GM12878 (cell line): ENCODE measurements at regions not wholly inside any gene's neighbourhood (a gene's known extent, or its start where the extent isn't known, plus 50 kb on each side); places are given as distances from the start of the nearest gene placed in this dataset.

ENCODE experiments used
- ATAC-seq: fragments of 200-7000 bp; cut with Tn5 transposase; 3 replicates; pipeline ENCODE4 v1.9.1; 2020; ENCODE audit warnings: mild to moderate bottlenecking, moderate library complexity
- BruUV-seq: library from RNA; stranded (reverse); fragments of 400-500 nt; replicated peaks from 2 replicates; lab custom pipeline; 2021; lab: Mats Ljungman, UMichigan
- CTCF ChIA-PET: fragments of 300-600 bp; sonication (Branson Sonifier 250); formaldehyde crosslinking; extraction: SDS; loops from one replicate; lab custom pipeline; 2021; ENCODE audit warnings: inconsistent platforms; lab: Yijun Ruan, JAX
- POLR2A ChIA-PET: fragments of 350-600 bp; formaldehyde crosslinking; extraction: SDS; loops from one replicate; lab custom pipeline; 2021; ENCODE audit warnings: inconsistent platforms; lab: Charles Lee
- RAD21 ChIA-PET: fragments of 300-600 bp; sonication (Branson Sonifier 250); formaldehyde crosslinking; loops from one replicate; lab custom pipeline; 2023; ENCODE audit warnings: antibody characterized with exemption; ENCODE audit not compliant: unreplicated experiment; lab: Charles Lee
- SMC1A ChIA-PET: fragments of 300-600 bp; sonication (Branson Sonifier 250); formaldehyde crosslinking; loops from one replicate; lab custom pipeline; 2023; ENCODE audit not compliant: unreplicated experiment, uncharacterized antibody; lab: Charles Lee
- DNase-seq: peaks from one replicate; pipeline ENCODE4 v3.0.0-alpha.2; 2011; ENCODE audit warnings: low read depth, low spot score
- FAIRE-seq: peaks from 3 replicates; lab custom pipeline; 2011; peaks lifted over from hg19 to GRCh38; lab: Jason Lieb, UNC
- H2AFZ ChIP-seq: 2 replicates; pipeline ENCODE4 v1.6.0; 2011; ENCODE audit warnings: low read depth, low read length, control low read depth; ENCODE audit not compliant: control insufficient read depth
- H3K27ac ChIP-seq: 2 replicates; pipeline ENCODE4 v1.5.1; 2011; ENCODE audit warnings: control low read depth; ENCODE audit not compliant: control insufficient read depth, insufficient read depth
- H3K27me3 ChIP-seq, 2 experiments: replicated peaks in 1 of 2; 2 replicates each; pipeline versions ENCODE4 v1.6.0 to v1.6.1; 2011; ENCODE audit warnings: low read length in 1 of 2; ENCODE audit not compliant: control insufficient read depth in 2 of 2, insufficient read depth in 2 of 2
- H3K36me3 ChIP-seq, 2 experiments: 2 replicates each; pipeline ENCODE4 v1.5.1; 2011; ENCODE audit warnings: low read length in 1 of 2; ENCODE audit not compliant: control insufficient read depth in 2 of 2, insufficient read depth in 2 of 2
- H3K4me1 ChIP-seq: 2 replicates; pipeline ENCODE4 v1.6.1; 2011; ENCODE audit warnings: mild to moderate bottlenecking, low read length, moderate library complexity, mixed read lengths; ENCODE audit not compliant: control insufficient read depth, insufficient read depth
- H3K4me2 ChIP-seq: 2 replicates; pipeline ENCODE4 v1.6.0; 2011; ENCODE audit warnings: control low read depth; ENCODE audit not compliant: control insufficient read depth, insufficient read depth
- H3K4me3 ChIP-seq: fragments of 200-600 bp; sonication (generic); 2 replicates; pipeline ENCODE4 v1.5.1; 2016
- H3K79me2 ChIP-seq: 2 replicates; pipeline ENCODE4 v1.6.0; 2011; ENCODE audit warnings: low read length; ENCODE audit not compliant: control insufficient read depth, insufficient read depth
- H3K9ac ChIP-seq: 2 replicates; pipeline ENCODE4 v1.8.0; 2011; ENCODE audit warnings: low read length, control low read depth, mixed read lengths; ENCODE audit not compliant: control insufficient read depth, insufficient read depth
- H3K9me3 ChIP-seq: replicated peaks from 3 replicates; pipeline ENCODE4 v1.5.1; 2011; ENCODE audit warnings: mild to moderate bottlenecking, low read length; ENCODE audit not compliant: control insufficient read depth, insufficient read depth
- H4K20me1 ChIP-seq: 2 replicates; pipeline ENCODE4 v1.6.0; 2011; ENCODE audit not compliant: control insufficient read depth, insufficient read depth
- ATF7 ChIP-seq: fragments of 450-650 bp; IDR thresholded peaks from 2 replicates; pipeline ENCODE4 v1.6.1; 2016; ENCODE audit warnings: low read depth, mild to moderate bottlenecking
- BCL3 ChIP-seq: IDR thresholded peaks from 2 replicates; pipeline ENCODE4 v1.6.1; 2011; ENCODE audit warnings: borderline replicate concordance, low read depth, mild to moderate bottlenecking, moderate library complexity, low read length; ENCODE audit not compliant: insufficient read depth, poor library complexity, severe bottlenecking
- BCLAF1 ChIP-seq: fragments of 450-650 bp; IDR thresholded peaks from 2 replicates; pipeline ENCODE4 v1.6.1; 2017; ENCODE audit warnings: antibody characterized with exemption, mild to moderate bottlenecking, moderate library complexity
- CREB1 ChIP-seq: IDR thresholded peaks from 2 replicates; pipeline ENCODE4 v1.6.1; 2012; ENCODE audit warnings: low read depth, mild to moderate bottlenecking, inconsistent platforms
- NR2F1 ChIP-seq: fragments of 450-650 bp; conservative IDR thresholded peaks from 2 replicates; pipeline ENCODE4 v1.6.1; 2017; ENCODE audit warnings: mild to moderate bottlenecking
- NRF1 ChIP-seq: conservative IDR thresholded peaks from 2 replicates; pipeline ENCODE4 v1.6.1; 2011; ENCODE audit warnings: mild to moderate bottlenecking, low read depth, low read length, improper control_type of control experiment
- POU2F2 ChIP-seq: IDR thresholded peaks from 3 replicates; pipeline ENCODE4 v1.6.1; 2011; ENCODE audit warnings: low read depth, mild to moderate bottlenecking, low read length, borderline replicate concordance
- RAD51 ChIP-seq: fragments of 450-650 bp; IDR thresholded peaks from 2 replicates; pipeline ENCODE4 v1.6.1; 2016; ENCODE audit warnings: moderate library complexity, mild to moderate bottlenecking, inconsistent platforms
- SRF ChIP-seq, 2 experiments: IDR thresholded peaks; 2 replicates each; pipeline ENCODE4 v1.6.1; 2011; ENCODE audit warnings: low read depth in 2 of 2, low read length in 2 of 2, mild to moderate bottlenecking in 1 of 2, moderate library complexity in 1 of 2
- TAF1 ChIP-seq: IDR thresholded peaks from 2 replicates; pipeline ENCODE4 v1.6.1; 2011; ENCODE audit warnings: mild to moderate bottlenecking, low read depth, low read length, borderline replicate concordance
- TBL1XR1 ChIP-seq: IDR thresholded peaks from 2 replicates; pipeline ENCODE4 v1.6.1; 2012; ENCODE audit warnings: low read depth, low read length, improper control_type of control experiment
- ZBTB4 ChIP-seq: fragments of 450-650 bp; formaldehyde crosslinking; IDR thresholded peaks from 2 replicates; pipeline ENCODE4 v1.4.0; 2022; ENCODE audit warnings: mild to moderate bottlenecking, moderate library complexity
- ZSCAN29 ChIP-seq: fragments of 450-650 bp; IDR thresholded peaks from 2 replicates; pipeline ENCODE4 v1.6.1; 2017; ENCODE audit warnings: mild to moderate bottlenecking, moderate library complexity
- WGBS: methylation state at CpG from one replicate; pipeline ENCODE4 v1.1.6; 2016; ENCODE audit warnings: low lambda C conversion rate; ENCODE audit not compliant: insufficient replicate concordance, insufficient coverage; ENCODE audit errors: missing lambda C conversion rate; 5-methylcytosine and 5-hydroxymethylcytosine counted together
- in situ Hi-C: fragments of 300-500 bp; cut with MboI; formaldehyde crosslinking; loops from 9 replicates; pipeline ENCODE4 v1.14.3; 2018; ENCODE audit warnings: mixed read lengths
- intact Hi-C: fragments of 100-400 bp; cut with micrococcal nuclease; formaldehyde crosslinking; loops from one replicate; pipeline ENCODE4 v1.14.2; 2022; ENCODE audit not compliant: unreplicated experiment
- TF ChIP-seq, protein P1 (sequence below): fragments of 450-650 bp; IDR thresholded peaks from 2 replicates; pipeline ENCODE4 v1.6.1; 2017; ENCODE audit warnings: mild to moderate bottlenecking, moderate library complexity

DNA sequence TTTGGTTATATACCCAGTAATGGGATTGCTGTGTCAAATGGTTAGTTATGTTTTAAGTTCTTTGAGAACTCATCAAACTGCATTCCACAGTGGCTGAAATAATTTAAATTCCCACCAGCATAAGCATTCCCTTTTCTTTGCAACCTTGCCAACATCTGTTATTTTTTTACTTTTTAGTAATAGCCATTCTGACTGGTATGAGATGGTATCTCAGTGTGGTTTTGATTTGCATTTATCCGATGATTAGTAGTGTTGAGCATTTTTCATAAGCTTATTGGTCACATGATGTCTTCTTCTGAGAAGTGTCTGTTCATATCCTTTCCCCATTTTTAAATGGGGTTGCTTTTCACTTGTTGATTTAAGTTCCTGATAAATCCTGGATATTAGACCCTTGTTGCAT is 435.7 kb upstream of the RIOK2 start:
- in situ Hi-C loops (no loop called here), intact Hi-C loops (no loop called here)
- 82% methylated on average over 1 of the region's 1 CpG for WGBS
- ATAC-seq (no peak), DNase-seq (no peak), FAIRE-seq (no peak)
- no peak overlapping the region for H2AFZ ChIP-seq
- H4K20me1 ChIP-seq = no peaks in the 10 kb centered on the region
- RAD21 ChIA-PET = no interaction called here
- H3K27me3 ChIP-seq = no peaks in the 10 kb centered on the region
- H3K4me2 ChIP-seq = no peak overlapping the region
- POLR2A ChIA-PET = no interaction called here
- no peak overlapping the region for H3K9ac ChIP-seq
- H3K4me3 ChIP-seq = no peak overlapping the region
- no peaks in the 10 kb centered on the region for H3K79me2 ChIP-seq
- H3K36me3 ChIP-seq = no peaks in the 10 kb centered on the region
- H3K4me1 ChIP-seq = no peaks in the 10 kb centered on the region
- no peak overlapping the region for H3K27ac ChIP-seq
- SMC1A ChIA-PET = interaction anchor here (1.2 to 1.3 kb wide), 2 partner anchors 9 to 10 kb away, joined by 4 to 6 read pairs; no protein-coding TSS in a partner anchor
- H3K9me3 ChIP-seq = no peaks in the 10 kb centered on the region
- no TSS peak for BruUV-seq
- CTCF ChIA-PET = no interaction called here
- TF ChIP-seq, protein P1, sequence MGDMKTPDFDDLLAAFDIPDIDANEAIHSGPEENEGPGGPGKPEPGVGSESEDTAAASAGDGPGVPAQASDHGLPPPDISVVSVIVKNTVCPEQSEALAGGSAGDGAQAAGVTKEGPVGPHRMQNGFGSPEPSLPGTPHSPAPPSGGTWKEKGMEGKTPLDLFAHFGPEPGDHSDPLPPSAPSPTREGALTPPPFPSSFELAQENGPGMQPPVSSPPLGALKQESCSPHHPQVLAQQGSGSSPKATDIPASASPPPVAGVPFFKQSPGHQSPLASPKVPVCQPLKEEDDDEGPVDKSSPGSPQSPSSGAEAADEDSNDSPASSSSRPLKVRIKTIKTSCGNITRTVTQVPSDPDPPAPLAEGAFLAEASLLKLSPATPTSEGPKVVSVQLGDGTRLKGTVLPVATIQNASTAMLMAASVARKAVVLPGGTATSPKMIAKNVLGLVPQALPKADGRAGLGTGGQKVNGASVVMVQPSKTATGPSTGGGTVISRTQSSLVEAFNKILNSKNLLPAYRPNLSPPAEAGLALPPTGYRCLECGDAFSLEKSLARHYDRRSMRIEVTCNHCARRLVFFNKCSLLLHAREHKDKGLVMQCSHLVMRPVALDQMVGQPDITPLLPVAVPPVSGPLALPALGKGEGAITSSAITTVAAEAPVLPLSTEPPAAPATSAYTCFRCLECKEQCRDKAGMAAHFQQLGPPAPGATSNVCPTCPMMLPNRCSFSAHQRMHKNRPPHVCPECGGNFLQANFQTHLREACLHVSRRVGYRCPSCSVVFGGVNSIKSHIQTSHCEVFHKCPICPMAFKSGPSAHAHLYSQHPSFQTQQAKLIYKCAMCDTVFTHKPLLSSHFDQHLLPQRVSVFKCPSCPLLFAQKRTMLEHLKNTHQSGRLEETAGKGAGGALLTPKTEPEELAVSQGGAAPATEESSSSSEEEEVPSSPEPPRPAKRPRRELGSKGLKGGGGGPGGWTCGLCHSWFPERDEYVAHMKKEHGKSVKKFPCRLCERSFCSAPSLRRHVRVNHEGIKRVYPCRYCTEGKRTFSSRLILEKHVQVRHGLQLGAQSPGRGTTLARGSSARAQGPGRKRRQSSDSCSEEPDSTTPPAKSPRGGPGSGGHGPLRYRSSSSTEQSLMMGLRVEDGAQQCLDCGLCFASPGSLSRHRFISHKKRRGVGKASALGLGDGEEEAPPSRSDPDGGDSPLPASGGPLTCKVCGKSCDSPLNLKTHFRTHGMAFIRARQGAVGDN = no peak
- TF ChIP-seq RAD51 (no peak), ATF7 (no peak), POU2F2 (no peak), BCL3 (no peak), BCLAF1 (no peak), TAF1 (no peak), CREB1 (no peak), SRF (IDR thresholded peaks at IDR 0.05; ENCODE audit: low read depth in 2 of 2, low read length in 2 of 2) (no peak), TBL1XR1 (no peak), ZSCAN29 (no peak), NRF1 (no peak), NR2F1 (no peak), ZBTB4 (CRISPR knock-in tag) (no peak)
